ENCODE measurements at regions not wholly inside any gene's neighbourhood (a gene's known extent, or its start where the extent isn't known, plus 50 kb on each side); places are given as distances from the start of the nearest gene placed in this dataset.
"Not testable (repeated sequence)": the region's sequence is repeated elsewhere in the genome, so short reads cannot be mapped to it uniquely, and the experiment has no call there.

DNA sequence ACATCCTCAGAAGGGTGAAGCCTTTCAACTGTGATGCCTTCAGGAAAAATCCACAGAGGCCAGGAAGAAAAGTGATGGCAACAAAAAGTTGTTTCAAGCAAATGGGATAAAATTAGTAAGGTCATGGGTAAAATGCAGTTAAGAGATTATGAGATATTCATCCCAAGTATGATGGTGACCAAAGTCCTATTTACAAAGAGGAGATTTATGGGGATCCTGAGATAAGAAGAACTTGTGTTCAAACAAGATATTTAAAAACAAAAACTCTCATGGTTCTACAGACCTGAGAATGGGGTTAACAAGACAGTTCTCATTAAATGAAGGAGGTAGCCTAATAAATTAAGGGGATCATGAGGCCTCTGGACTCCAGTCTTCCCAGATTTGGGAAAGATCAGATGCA, 184.4 kb downstream of the FCRL5 start:
- DNase-seq: no peak

DNA sequence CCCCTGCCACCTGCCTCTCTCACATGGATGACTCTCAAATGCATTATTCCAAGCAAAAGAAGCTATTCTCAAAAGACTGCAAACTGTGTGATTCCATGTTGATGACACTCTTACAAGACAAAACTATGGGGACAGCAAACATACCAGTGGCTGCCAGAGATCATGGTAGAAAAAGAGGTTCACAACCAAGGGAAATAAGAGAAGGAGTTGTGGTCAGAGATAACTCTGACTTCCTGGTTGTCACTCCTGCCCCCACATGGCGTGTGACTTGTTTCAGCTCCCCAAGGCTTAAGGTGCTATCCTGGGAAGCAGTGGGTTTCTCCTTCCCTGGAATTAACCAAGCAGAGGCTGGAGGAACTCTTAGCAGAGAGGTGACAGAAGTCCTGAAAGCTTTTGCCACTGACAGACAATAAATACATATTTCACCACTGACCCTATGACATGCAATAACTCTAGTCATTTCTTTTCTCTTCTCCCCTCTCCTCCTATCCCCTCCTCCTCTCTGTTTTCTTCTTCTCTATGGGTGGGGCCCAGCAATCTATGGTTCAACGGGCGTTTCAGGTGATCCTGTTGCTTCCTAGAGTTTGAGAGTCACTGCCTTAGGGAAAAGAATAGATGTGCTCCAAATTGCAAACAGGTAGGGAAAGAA, 185.1 kb downstream of the FCRL5 start:
- DNase-seq: no peak

DNA sequence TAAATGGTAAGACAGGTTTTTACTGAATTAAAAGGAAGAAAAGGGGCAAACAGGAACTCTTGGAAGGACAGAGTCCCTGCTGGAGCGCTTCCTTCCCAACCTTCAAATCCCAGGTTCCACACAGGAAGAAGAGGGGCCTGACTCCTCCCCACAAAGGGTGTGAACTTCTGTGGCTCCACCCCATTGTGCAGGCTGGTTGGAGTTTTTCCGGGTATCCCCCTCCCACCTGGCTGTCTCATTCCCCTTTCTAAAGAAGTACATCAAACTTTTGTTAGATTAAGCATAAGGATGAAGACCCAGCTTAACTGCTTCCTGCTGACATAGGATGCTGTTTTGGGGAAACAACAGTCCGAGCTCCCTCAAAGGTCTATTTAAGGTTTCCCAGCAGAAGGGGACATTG, 187.7 kb downstream of the FCRL5 start:
- no peak for DNase-seq

DNA sequence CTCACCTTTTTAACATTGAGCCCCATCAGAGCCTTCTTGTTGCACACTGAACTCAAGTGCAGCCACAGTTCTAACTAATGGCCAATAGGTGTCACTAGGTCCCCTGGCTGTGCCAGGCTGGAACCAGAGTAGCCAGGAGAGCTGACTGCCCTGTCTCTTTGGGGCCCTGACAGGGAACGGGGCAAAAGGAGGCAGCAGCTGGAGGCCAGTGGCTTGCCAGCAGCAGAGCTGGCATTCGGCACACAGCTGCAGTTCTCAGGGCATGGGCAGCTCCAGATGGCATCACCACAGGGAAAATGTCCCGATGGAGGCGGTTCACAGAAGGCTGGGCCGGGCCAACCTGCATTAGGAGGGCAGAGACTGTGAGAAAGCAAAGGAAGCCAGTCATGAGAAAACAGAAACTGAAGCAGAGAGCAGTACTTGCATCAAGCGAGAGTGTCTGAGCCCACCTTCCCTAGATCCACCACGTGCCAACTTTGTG, 188.6 kb downstream of the FCRL5 start:
- no peak for DNase-seq

DNA sequence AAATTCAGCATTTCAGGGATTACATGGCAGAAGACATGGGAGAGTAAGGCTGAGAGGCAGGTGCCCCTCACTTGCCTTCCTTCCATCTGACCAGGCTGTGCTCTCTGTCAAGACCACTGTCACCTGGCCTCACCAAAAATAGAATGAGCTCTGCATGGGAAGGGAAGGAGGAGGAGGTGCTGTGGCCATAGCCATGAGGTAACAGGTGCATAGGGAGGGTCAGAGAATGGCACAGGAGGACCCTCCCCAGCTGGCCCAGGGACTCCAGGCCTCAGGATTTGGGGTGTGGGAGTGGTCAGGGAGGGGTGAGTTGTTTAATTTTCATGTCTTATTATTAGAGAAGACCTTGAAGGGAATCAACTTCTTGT, 192.3 kb downstream of the FCRL5 start:
- no peak for DNase-seq

DNA sequence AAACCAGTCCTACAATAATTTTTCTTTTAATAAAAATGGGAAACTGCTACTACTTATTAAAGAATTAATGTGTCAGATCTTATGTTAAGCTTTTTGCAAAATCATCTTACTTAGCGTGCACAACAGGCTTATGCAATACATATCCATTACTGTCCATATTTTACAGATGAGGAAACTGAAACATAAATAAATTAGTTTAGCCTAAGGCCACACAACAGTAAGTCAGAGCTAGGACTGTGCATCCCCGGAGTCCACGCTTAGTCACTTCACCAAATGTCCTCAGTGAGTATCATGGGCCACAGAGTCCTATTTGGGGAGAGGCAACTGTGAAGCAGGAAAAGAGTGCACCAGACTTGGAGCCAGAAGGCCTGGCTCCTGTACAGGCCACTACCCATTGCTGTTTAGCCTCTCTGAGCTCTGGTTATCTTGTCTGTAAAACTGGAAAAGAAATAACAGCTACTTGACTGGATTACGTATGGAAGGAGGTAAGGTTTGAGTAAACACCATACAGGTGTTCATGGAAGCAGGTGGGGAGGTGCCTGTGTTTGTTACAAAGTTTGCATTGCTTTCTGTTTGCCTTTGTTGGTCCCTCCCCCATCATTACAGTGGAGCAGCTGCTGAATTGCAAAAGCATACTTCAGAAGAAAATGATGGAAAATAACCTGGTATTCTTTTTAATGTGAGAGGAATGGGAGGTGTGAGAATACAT, 192.8 kb downstream of the FCRL5 start:
- no peak for DNase-seq

DNA sequence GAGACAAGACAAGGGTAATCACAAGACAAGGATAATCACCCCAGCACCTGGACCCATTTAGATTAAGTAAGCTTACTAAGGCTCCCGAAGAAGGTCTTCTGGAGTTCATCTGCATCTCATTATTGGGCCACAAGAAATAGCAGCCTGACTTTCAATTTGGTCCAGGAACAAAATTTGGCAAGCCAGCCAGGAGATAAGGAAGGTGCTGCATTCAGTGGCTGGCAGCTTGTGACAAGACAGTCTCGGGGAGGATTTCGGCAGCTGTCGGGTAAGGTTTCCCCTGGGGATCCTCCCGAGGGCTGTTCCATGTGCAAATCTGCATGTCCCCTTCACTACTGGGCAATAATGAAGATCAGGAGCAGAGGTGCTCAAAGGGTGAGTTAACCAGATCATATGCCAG, 195.2 kb downstream of the FCRL5 start:
- no peak for DNase-seq

DNA sequence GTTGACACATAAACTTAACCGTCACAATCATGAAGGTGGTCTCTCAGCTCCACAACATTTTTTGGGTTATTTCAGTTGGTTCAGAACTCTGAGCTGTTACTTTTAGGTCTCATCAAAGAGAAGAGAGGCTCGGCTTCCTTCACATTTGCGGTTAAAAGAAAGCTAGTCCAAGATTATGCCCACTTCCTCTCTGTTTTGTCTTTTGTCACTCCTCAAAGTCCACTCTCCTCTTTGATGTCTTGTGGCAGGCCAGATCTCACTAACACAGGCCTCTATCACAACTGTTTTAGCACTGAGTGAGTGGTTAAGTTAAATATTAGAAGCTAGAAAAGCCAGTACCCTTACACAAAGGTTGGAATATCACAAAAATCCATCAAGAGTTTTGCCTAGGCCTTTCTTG, 195.7 kb downstream of the FCRL5 start:
- DNase-seq: no peak

DNA sequence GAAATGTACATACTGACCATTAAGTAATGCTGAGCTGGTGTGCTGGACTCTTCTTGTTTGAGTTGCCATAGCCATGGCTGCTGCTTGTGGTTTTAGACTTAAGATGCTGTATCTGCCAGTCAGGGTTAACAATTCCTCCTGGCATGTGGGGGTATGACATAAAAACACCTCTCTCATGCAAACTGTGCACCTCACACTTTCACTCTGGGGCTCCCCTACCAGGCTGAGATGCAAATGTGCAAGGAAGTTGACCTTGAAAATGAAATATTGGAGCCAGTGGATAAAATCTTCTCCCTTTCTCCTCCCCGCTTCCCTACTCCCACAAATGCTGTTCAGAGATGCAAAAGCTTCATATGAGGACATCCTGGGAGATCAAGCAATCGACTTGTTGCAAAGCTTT, 198.8 kb downstream of the FCRL5 start:
- DNase-seq: no peak

DNA sequence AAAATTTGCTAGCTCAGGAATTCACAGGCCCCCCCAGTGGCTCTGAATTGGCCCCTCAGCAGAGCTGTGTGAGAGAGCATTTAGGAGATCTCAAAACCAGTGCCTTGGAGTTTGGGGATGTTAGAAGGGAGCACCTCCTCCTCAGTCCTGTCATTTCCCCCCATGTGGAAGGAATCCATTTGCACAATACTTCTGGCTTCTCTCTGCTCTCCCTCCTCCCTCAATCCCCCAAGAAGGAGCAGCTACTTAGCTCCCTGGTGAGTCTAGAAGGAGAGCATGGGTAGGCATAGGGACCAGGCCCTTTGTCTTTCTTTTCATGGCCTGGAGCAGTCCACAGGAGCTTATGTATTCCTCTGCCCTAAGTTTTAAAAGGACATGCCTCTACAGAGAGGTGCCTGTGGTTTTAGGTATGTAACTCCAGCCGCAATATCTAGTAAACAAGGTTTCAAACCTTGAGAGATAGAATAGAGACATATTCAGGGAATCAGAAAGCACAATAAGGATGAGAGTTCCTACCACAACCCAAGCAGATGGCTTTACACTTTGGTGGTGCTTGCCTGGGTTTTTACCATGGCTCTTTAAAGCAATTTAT, 199.4 kb downstream of the FCRL5 start:
- no peak for DNase-seq

DNA sequence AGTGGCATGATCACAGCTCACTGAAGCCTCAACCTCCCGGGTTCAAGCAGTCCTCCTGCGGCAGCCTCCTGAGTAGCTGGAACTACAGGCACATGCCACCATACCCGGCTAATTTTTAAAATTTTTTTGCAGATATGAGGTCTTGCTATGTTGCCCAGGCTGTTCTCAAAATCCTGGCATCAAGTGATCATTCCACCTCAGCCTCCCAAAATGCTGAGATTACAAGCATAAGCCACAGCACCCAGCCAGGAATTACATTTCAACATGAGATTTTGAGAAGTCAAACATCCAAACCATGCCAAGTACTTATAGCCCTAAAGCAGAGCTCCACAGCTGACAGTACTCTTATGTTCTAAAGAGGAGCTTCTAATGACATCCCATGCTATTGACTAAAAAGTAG, 200.1 kb downstream of the FCRL5 start:
- no peak for DNase-seq

DNA sequence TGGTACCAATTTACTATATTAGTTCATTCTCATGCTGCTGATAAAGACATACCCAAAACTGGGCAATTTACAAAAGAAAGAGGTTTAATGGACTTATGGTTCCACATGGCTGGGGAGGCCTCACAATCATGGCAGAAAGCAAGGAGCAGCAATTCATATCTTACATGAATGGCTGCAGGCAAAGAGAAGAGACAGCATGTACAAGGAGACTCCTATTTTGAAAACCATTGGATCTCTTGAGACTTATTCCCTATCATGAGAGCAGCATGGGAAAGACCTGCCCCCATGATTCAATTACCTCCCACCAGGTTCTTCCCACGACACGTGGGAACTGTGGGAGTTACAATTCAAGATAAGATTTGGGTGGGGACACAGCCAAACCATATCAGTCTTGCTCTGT, 200.5 kb downstream of the FCRL5 start:
- not testable (repeated sequence) for DNase-seq

DNA sequence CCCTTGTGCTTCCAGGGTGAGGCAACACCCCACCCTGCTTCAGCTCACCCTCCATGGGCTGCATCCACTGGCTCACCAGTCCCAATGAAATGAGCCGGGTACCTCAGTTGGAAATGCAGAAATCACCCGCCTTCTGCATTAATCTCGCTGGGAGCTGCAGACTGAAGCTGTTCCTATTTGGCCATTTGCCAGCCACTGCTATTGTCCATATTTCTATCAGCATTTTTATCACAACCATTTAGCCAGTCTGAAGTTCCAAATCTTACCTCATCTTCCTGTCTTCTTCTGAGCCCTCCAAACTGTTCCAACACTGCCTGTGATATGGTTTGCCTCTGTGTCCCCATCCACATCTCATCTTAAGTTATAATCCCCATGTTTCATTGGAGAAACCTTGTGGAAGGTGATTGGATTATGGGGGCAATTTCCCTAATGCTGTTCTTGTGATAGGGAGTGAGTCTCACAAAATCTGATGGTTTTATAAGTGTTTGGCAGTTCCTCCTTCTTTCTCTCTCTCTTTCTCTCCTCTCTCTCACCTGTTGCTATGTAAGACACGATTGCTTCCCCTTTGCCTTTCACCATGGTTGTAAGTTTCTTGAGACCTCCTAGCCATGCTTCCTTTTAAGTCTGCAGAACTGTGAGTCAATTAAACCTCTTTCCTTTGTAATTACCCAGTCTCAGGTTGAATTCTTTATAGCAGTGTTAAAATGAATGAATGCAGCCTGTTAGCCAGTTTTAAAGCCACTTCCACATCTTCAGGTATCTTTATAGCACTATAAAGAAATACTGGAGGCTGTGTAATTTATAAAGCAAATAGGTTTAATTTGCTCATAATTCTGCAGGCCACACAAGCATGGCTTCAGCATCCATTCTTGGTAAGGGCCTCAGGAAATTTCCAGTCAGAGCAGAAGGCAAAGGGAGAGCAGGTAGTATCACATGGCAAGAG, 203.5 kb downstream of the FCRL5 start:
- no peak for DNase-seq

DNA sequence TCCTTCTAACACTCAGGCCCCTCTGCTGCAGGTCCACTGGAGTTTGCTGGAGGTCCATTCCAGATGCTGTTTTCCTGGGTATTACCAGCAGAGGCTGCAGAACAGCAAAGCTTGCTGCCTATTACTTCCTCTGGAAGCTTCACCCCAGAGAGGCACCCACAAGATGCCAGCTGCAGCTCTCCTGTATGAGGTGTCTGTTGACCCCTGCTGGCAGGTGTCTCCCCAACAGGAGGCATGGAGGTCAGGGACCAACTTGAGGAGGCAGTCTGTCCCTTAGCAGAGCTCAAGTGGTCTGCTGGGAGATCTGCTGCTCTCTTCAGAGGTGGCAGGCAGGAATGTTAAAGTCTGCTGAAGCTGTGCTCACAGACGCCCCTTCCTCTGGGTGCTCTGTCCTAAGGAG, 204.8 kb downstream of the FCRL5 start:
- DNase-seq: no peak

DNA sequence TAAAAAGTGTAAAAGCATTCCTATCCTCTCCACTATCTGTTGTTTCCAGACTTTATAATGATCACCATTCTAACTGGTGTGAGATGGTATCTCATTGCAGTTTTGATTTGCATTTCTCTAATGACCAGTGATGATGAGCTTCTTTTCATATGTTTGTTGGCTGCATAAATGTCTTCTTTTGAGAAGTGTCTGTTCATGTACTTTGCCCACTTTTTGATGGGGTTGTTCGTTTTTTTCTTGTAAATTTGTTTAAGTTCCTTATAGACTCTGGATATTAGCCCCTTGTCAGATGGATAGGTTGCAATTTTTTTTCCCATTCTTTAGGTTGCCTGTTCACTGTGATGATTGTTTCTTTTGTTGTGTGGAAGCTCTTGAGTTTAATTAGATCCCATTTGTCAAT, 199.6 kb upstream of the ETV3 start:
- DNase-seq: not testable (repeated sequence)

DNA sequence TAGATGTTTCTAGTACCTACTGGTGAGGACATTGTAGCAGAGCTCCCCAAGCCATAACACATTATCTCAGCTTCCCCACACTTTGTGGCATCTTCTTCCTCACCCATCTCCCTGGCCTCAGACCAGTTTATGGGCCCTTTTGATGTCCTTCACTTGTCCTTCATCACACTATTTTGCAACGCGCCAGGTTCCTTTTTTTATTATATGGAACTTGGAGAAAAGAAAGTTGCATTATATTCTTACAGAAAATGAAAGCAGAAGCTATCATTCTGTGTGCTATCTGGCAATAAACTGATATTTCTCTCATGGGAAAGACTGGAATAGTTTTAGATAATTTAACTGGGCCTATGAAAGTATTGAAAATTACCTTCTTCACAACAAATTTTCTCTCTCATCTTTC, 196.9 kb upstream of the ETV3 start:
- no peak for DNase-seq

DNA sequence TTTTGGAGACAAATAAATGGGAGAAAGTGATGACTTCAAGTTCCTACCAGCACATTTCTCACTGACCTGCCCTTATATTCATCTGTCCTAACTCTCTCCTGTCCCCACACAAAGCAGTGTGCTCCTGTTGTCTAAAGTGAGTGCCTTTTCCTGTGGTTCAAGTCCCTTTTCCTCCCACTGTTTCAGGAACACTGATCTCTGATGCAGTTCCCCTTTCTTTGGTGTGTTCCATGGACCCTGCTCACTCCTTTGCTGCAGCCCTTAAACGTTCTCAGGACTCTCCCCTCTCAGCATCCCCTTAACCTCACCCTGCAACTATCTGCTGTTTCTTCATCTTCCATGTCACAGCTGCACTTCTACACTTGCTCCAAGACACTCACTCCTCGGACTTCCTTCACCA, 195.8 kb upstream of the ETV3 start:
- no peak for DNase-seq

DNA sequence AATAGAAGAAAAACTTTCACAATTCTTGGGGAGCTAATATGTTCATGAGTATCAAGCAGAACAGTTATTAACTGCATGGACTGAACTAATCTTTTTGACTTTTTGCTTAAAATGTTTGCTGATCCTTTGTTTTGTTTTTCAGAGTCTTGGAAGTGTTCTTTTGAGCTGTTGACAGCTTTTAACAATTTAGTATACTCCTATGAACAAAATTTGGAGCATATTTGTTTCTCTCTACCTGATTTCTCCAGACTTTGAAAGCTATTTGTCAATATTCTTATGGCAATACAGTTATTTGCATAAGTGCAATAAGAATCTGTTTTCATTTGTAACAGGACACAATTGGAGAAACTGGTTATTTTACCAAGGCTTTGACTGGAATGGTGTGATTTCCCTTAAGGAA, 192.0 kb upstream of the ETV3 start:
- not testable (repeated sequence) for DNase-seq

DNA sequence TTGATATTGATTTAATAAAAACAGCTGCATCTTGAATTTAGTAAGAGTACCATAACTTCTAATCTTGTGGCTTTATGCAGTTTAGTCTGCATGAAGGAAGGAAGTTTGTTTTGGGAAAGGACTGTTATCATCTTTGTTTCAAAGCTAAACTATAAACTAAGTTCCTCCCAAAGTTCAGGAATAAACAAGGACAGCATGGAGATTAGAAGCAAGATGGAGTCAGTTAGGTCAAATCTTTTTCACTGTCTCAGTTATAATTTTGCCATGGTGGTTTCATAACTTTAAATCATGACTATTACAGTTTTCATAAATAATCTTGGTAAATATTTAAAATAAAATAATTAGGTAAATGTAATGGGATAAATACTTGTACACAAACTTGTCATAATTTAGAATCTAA, 189.9 kb upstream of the ETV3 start:
- DNase-seq: not testable (repeated sequence)

DNA sequence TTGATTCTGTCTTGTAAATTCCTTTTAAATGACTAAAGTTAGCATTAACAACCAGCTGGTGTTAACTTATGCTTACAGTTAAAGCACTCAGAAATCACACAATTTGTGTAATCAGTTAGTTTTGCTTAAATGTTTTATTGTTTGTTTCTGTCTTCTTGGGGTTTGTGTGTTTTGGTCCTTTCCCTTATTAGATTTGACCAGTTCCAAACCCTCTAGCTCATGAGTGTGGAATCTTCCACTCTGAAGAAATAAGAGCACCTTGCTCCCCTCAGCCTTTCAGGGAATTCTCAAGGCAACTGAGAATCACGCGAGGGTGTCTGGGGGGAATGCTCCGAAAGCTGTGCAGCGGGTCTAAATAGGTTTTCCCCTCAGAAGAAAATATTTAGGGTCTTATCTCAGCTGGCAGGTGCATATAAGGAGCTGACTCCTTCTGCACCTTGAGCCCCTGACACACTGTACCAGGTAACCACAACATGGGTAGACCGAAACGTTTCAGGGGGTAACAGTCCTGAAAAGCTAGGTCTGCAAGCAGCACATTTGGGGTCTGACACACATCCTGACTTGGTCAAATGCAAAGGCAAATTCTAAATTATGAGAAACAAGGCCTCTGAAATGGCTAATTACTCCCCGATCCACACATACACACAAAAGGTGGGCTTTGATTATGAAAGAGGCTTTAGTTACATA, 188.1 kb upstream of the ETV3 start:
- DNase-seq: no peak

DNA sequence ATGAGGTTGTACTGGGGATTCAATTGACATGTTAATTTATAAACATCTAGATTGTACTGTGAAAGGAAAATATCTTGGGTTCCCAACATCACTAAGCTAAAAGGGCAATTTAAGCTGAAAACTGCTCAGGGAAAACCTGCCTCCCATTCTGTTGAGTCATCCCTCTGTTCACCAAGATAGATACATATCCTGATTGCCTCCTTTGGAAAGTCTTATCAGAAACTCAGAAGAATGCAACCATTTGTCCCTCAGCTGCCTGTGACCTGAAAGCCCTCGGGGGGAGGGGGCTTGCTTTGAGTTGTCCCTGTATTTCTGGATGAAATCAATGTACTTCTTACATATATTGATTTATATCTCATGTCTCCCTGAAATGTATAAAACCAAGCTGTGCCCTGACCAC, 187.0 kb upstream of the ETV3 start:
- DNase-seq: no peak

DNA sequence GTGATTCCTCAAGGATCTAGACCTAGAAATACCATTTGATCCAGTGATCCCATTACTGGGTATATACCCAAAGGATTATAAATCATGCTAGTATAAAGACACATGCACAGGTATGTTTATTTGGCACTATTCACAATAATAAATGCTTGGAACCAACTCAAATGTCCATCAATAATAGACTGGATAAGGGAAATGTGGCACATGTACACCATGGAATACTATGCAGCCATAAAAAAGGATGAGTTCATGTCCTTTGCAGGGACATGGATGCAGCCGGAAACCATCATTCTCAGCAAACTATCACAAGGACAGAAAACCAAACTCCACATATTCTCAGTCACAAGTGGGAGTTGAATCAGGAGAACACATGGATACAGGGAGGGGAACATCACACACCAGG, 183.8 kb upstream of the ETV3 start:
- not testable (repeated sequence) for DNase-seq

DNA sequence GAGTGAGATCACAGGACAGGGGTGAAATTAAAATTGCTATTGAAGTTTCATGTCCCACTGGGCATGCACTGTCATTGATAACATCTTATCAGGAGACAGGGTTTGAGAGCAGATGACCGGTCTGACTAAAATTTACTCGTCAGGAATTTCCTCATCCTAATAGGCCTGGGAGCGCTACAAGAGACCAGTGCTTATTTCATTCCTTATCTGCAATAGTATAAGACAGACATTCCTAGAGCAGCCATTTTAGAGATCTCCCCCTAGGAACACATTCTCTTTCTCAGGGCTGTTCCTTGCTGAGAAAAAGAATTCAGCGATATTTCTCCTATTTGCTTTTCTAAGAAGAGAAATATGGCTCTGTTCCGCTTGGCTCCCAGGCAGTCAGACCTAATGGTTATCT, 181.4 kb upstream of the ETV3 start:
- DNase-seq: no peak

Measured in stimulated activated naive CD4-positive, alpha-beta T cell (primary cell).